PC-3 (cell line): ENCODE measurements at regions not wholly inside any gene's neighbourhood (a gene's known extent, or its start where the extent isn't known, plus 50 kb on each side); places are given as distances from the start of the nearest gene placed in this dataset.

Experiments
- ATAC-seq: fragments of 200-7000 bp; cut with Tn5 transposase; 2 replicates; pipeline ENCODE4 v1.9.1; 2020; ENCODE audit warnings: mild to moderate bottlenecking, moderate library complexity
- BruUV-seq: library from RNA; stranded (reverse); fragments of 400-500 nt; replicated peaks from 2 replicates; lab custom pipeline; 2021; lab: Mats Ljungman, UMichigan
- CTCF ChIA-PET: fragments of 300-600 bp; sonication (Branson Sonifier 250); formaldehyde crosslinking; loops from one replicate; lab custom pipeline; 2022; ENCODE audit warnings: antibody characterized with exemption; lab: Charles Lee
- POLR2A ChIA-PET: fragments of 300-600 bp; sonication (Branson Sonifier 250); formaldehyde crosslinking; loops from one replicate; lab custom pipeline; 2022; ENCODE audit warnings: antibody characterized with exemption; ENCODE audit not compliant: unreplicated experiment; lab: Charles Lee
- DNase-seq: peaks from one replicate; pipeline ENCODE4 v3.0.0-alpha.2; 2015
- H2AFZ ChIP-seq: fragments of 300-600 bp; sonication (generic); 2 replicates; pipeline ENCODE4 v1.6.0; 2016; ENCODE audit warnings: antibody characterized with exemption, low read length
- H3F3A ChIP-seq: fragments of 300-600 bp; sonication (generic); one replicate; pipeline ENCODE4 v1.6.0; 2017; ENCODE audit warnings: antibody characterized with exemption, low read length, control low read depth, mild to moderate bottlenecking; ENCODE audit not compliant: unreplicated experiment
- H3K27ac ChIP-seq: fragments of 300-600 bp; sonication (generic); 2 replicates; pipeline ENCODE4 v1.5.1; 2016; ENCODE audit warnings: mild to moderate bottlenecking, low read length
- H3K27me3 ChIP-seq: fragments of 300-600 bp; sonication (generic); 2 replicates; pipeline ENCODE4 v1.6.1; 2016; ENCODE audit warnings: low read length, mixed read lengths
- H3K36me3 ChIP-seq: fragments of 300-600 bp; sonication (generic); 2 replicates; pipeline ENCODE4 v1.6.1; 2016; ENCODE audit warnings: low read depth, mixed run types, low read length, mixed read lengths
- H3K4me1 ChIP-seq: fragments of 300-600 bp; sonication (generic); 2 replicates; pipeline ENCODE4 v1.5.1; 2016; ENCODE audit warnings: low read length; ENCODE audit not compliant: insufficient read depth
- H3K4me2 ChIP-seq: fragments of 300-600 bp; sonication (generic); 2 replicates; pipeline ENCODE4 v1.6.0; 2016; ENCODE audit warnings: low read length
- H3K4me3 ChIP-seq: fragments of 300-600 bp; sonication (generic); 2 replicates; pipeline ENCODE4 v1.5.1; 2016; ENCODE audit warnings: mild to moderate bottlenecking, low read length, mixed read lengths
- H3K79me2 ChIP-seq: fragments of 300-600 bp; sonication (generic); 2 replicates; pipeline ENCODE4 v1.6.1; 2017; ENCODE audit warnings: low read length, mixed read lengths
- H3K9ac ChIP-seq: fragments of 300-600 bp; sonication (generic); 2 replicates; pipeline ENCODE4 v1.6.0; 2016; ENCODE audit warnings: mild to moderate bottlenecking, low read length
- H3K9me2 ChIP-seq: fragments of 300-600 bp; sonication (generic); replicated peaks from 2 replicates; pipeline ENCODE4 v1.6.1; 2016; ENCODE audit warnings: mixed run types, low read length, mixed read lengths
- H3K9me3 ChIP-seq: fragments of 300-600 bp; sonication (generic); 2 replicates; pipeline ENCODE4 v1.6.1; 2016; ENCODE audit warnings: low read length, mixed read lengths
- H4K20me1 ChIP-seq: fragments of 300-600 bp; sonication (generic); 2 replicates; pipeline ENCODE4 v1.6.1; 2016; ENCODE audit warnings: low read length, mixed read lengths
- CTCF ChIP-seq: fragments of 300-600 bp; sonication (generic); conservative IDR thresholded peaks from 2 replicates; pipeline ENCODE4 v1.5.1; 2017; ENCODE audit warnings: antibody characterized with exemption, low read depth, mild to moderate bottlenecking, low read length
- EZH2 ChIP-seq: fragments of 300-600 bp; sonication (generic); IDR thresholded peaks from one replicate; pipeline ENCODE4 v1.6.1; 2017; ENCODE audit warnings: antibody characterized with exemption, mild to moderate bottlenecking, low read length; ENCODE audit not compliant: unreplicated experiment
- EZH2phosphoT487 ChIP-seq: fragments of 300-600 bp; sonication (generic); IDR thresholded peaks from 2 replicates; pipeline ENCODE4 v1.6.1; 2018; ENCODE audit warnings: mild to moderate bottlenecking, antibody characterized with exemption, low read length, borderline replicate concordance
- intact Hi-C: fragments of 100-400 bp; cut with micrococcal nuclease; formaldehyde crosslinking; loops from 2 replicates; pipeline ENCODE4 v1.9.0; 2023

- H3K27ac ChIP-seq = no peak overlapping the region
- H3K9ac ChIP-seq = no peak overlapping the region
- peaks cover 16% of the 10 kb centered on the region for H3K4me1 ChIP-seq
- DNase-seq = peak; percentile 62
- H4K20me1 ChIP-seq = no peaks in the 10 kb centered on the region
- no peaks in the 10 kb centered on the region for H3K36me3 ChIP-seq
- H2AFZ ChIP-seq = no peak overlapping the region
- no peaks in the 10 kb centered on the region for H3K27me3 ChIP-seq
- TF ChIP-seq CTCF = no peak
- no peak for TF ChIP-seq EZH2
- TF ChIP-seq EZH2phosphoT487 = no peak
- intact Hi-C loops = no loop called here
- H3K79me2 ChIP-seq = no peaks in the 10 kb centered on the region
- peak; percentile 96 for ATAC-seq
- POLR2A ChIA-PET = no interaction called here
- H3K9me3 ChIP-seq = no peaks in the 10 kb centered on the region
- H3K9me2 ChIP-seq = no peaks in the 10 kb centered on the region
- no TSS peak for BruUV-seq
- H3K4me2 ChIP-seq = no peak overlapping the region
- H3F3A ChIP-seq = no peaks in the 10 kb centered on the region
- CTCF ChIA-PET = no interaction called here
- H3K4me3 ChIP-seq = no peak overlapping the region
These were observed 463.4 kb upstream of the GRID2 start for GRCh38 chr4:91840359-91840758.

- H3K4me3 ChIP-seq = no peak overlapping the region
- H3K9me2 ChIP-seq = no peaks in the 10 kb centered on the region
- no peak for DNase-seq
- no peaks in the 10 kb centered on the region for H3K36me3 ChIP-seq
- H3K4me1 ChIP-seq = no peaks in the 10 kb centered on the region
- H3K9me3 ChIP-seq = no peaks in the 10 kb centered on the region
- H3K9ac ChIP-seq = no peak overlapping the region
- no peaks in the 10 kb centered on the region for H3K27me3 ChIP-seq
- ChIA-PET CTCF (no interaction called here), POLR2A (no interaction called here)
- no peaks in the 10 kb centered on the region for H3F3A ChIP-seq
- BruUV-seq = no TSS peak
- ATAC-seq = no peak
- no peaks in the 10 kb centered on the region for H3K79me2 ChIP-seq
- intact Hi-C loops = no loop called here
- H2AFZ ChIP-seq = no peak overlapping the region
- no peaks in the 10 kb centered on the region for H4K20me1 ChIP-seq
- TF ChIP-seq EZH2phosphoT487 (no peak), CTCF (no peak), EZH2 (no peak)
- no peak overlapping the region for H3K27ac ChIP-seq
- no peak overlapping the region for H3K4me2 ChIP-seq
These were observed 457.5 kb upstream of the GRID2 start for GRCh38 chr4:91846233-91846632.

DNA sequence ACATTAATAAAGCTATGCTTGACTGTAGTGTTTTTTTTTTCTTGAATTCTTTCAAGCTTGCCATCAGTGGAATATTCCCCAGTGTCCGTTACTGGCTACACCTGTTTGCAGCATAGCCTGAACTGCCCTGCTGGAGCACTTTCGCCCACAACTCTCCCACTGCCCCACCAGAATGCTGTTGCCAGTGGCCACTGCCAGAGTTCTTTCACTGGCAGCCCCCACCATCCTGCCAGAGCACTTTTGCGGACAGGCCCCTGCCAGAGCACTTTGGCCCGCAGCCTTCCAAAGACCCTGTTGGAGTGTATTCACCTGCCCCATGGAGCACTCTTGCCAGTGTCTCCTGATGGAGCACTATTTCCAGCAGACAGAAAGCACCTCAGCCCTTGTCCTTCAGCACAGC lies 452.3 kb upstream of the GRID2 start:
- POLR2A ChIA-PET = no interaction called here

More for the DNA sequence above, 452.3 kb upstream of the GRID2 start:
- Histone ChIP-seq H3K9ac (no peak overlapping the region), H3K4me3 (no peak overlapping the region), H3K27ac (no peak overlapping the region), H3K9me3 (no peaks in the 10 kb centered on the region), H3K4me2 (no peak overlapping the region), H3K27me3 (no peaks in the 10 kb centered on the region), H3F3A (no peaks in the 10 kb centered on the region), H3K4me1 (no peaks in the 10 kb centered on the region), H3K79me2 (no peaks in the 10 kb centered on the region), H2AFZ (no peak overlapping the region), H3K9me2 (no peaks in the 10 kb centered on the region), H4K20me1 (no peaks in the 10 kb centered on the region), H3K36me3 (no peaks in the 10 kb centered on the region)
- no peak for TF ChIP-seq EZH2phosphoT487
- no peak for TF ChIP-seq EZH2
- TF ChIP-seq CTCF = no peak
- no peak for DNase-seq
- no peak for ATAC-seq
- BruUV-seq = no TSS peak
- intact Hi-C loops = no loop called here
- CTCF ChIA-PET = no interaction called here
